Ammon's horn (tissue), 1 donor: ENCODE measurements at regions not wholly inside any gene's neighbourhood (a gene's known extent, or its start where the extent isn't known, plus 50 kb on each side); places are given as distances from the start of the nearest gene placed in this dataset.
"Not testable (repeated sequence)": the region's sequence is repeated elsewhere in the genome, so short reads cannot be mapped to it uniquely, and the experiment has no call there.

Experiments used
- DNase-seq: peaks from one replicate; pipeline ENCODE4 v3.0.0-alpha.2; 2016; ENCODE audit warnings: low spot score

GRCh38 chr4:58368221-58368620 lies 1258.0 kb upstream of the IGFBP7 start:
- no peak for DNase-seq

GRCh38 chr4:58360354-58361133 lies 1250.4 kb upstream of the IGFBP7 start:
- DNase-seq = no peak

GRCh38 chr4:58359590-58359989 lies 1249.4 kb upstream of the IGFBP7 start:
- no peak for DNase-seq

- no peak for DNase-seq
Observed at GRCh38 chr4:58357947-58358346, 1247.8 kb upstream of the IGFBP7 start.

- no peak for DNase-seq
Observed at GRCh38 chr4:58325070-58325469, 1214.9 kb upstream of the IGFBP7 start.

- no peak for DNase-seq
Observed at GRCh38 chr4:58313444-58313843, 1203.3 kb upstream of the IGFBP7 start.

- no peak for DNase-seq
Observed at GRCh38 chr4:58303456-58303855, 1193.3 kb upstream of the IGFBP7 start.

GRCh38 chr4:58301376-58301999 lies 1191.3 kb upstream of the IGFBP7 start:
- DNase-seq = no peak

- no peak for DNase-seq
Observed at GRCh38 chr4:58286335-58286734, 1176.2 kb upstream of the IGFBP7 start.

GRCh38 chr4:58280928-58281327 lies 1170.7 kb upstream of the IGFBP7 start:
- not testable (repeated sequence) for DNase-seq

GRCh38 chr4:58275856-58276255 lies 1165.7 kb upstream of the IGFBP7 start:
- DNase-seq = no peak

- DNase-seq = no peak
Observed at GRCh38 chr4:58274553-58274952, 1164.4 kb upstream of the IGFBP7 start.

GRCh38 chr4:58272311-58272710 lies 1162.1 kb upstream of the IGFBP7 start:
- no peak for DNase-seq

GRCh38 chr4:58265734-58266133 lies 1155.5 kb upstream of the IGFBP7 start:
- no peak for DNase-seq

GRCh38 chr4:58261526-58261925 lies 1151.3 kb upstream of the IGFBP7 start:
- DNase-seq = no peak

GRCh38 chr4:58254291-58254690 lies 1144.1 kb upstream of the IGFBP7 start:
- DNase-seq = no peak

- no peak for DNase-seq
Observed at GRCh38 chr4:58252656-58253055, 1142.5 kb upstream of the IGFBP7 start.

- no peak for DNase-seq
Observed at GRCh38 chr4:58247792-58248191, 1137.6 kb upstream of the IGFBP7 start.

- no peak for DNase-seq
Observed at GRCh38 chr4:58225460-58225859, 1115.3 kb upstream of the IGFBP7 start.

GRCh38 chr4:58219179-58219578 lies 1109.0 kb upstream of the IGFBP7 start:
- DNase-seq = no peak

GRCh38 chr4:58216461-58216860 lies 1106.3 kb upstream of the IGFBP7 start:
- no peak for DNase-seq

GRCh38 chr4:58214376-58214775 lies 1104.2 kb upstream of the IGFBP7 start:
- no peak for DNase-seq

- no peak for DNase-seq
Observed at GRCh38 chr4:58209551-58209950, 1099.4 kb upstream of the IGFBP7 start.

- DNase-seq = no peak
Observed at GRCh38 chr4:58209001-58209400, 1098.8 kb upstream of the IGFBP7 start.
